Loucy (cell line): ENCODE measurements at regions not wholly inside any gene's neighbourhood (a gene's known extent, or its start where the extent isn't known, plus 50 kb on each side); places are given as distances from the start of the nearest gene placed in this dataset.

Experiments used
- H2AFZ ChIP-seq: fragments of 200-600 bp; sonication (generic); 2 replicates; pipeline ENCODE4 v1.6.0; 2016; ENCODE audit warnings: antibody characterized with exemption, mild to moderate bottlenecking, low read length, moderate library complexity
- H3F3A ChIP-seq: fragments of 200-600 bp; 2 replicates; pipeline ENCODE4 v1.6.0; 2016; ENCODE audit warnings: antibody characterized with exemption, low read depth, mild to moderate bottlenecking
- H3K27me3 ChIP-seq: fragments of 200-600 bp; sonication (generic); 2 replicates; pipeline ENCODE4 v1.6.1; 2014; ENCODE audit warnings: low read length, mild to moderate bottlenecking; ENCODE audit not compliant: insufficient read depth, poor library complexity, severe bottlenecking
- H3K36me3 ChIP-seq: fragments of 200-600 bp; sonication (generic); 2 replicates; pipeline ENCODE4 v1.6.1; 2016; ENCODE audit warnings: low read length; ENCODE audit not compliant: insufficient read depth
- H3K4me1 ChIP-seq: fragments of 200-600 bp; sonication (generic); 2 replicates; pipeline ENCODE4 v1.5.1; 2014; ENCODE audit warnings: low read length, mild to moderate bottlenecking; ENCODE audit not compliant: insufficient read depth, poor library complexity, severe bottlenecking
- H3K4me2 ChIP-seq: fragments of 200-600 bp; sonication (generic); 2 replicates; pipeline ENCODE4 v1.6.0; 2014; ENCODE audit warnings: antibody characterized with exemption, low read length, low read depth, mild to moderate bottlenecking; ENCODE audit not compliant: poor library complexity, severe bottlenecking
- H3K4me3 ChIP-seq: fragments of 200-600 bp; sonication (generic); 2 replicates; pipeline ENCODE4 v1.5.1; 2014; ENCODE audit warnings: low read length, mild to moderate bottlenecking, mixed read lengths; ENCODE audit not compliant: poor library complexity, severe bottlenecking
- H3K79me2 ChIP-seq: fragments of 200-600 bp; sonication (generic); 2 replicates; pipeline ENCODE4 v1.6.1; 2014; ENCODE audit warnings: low read length; ENCODE audit not compliant: insufficient read depth
- H3K9ac ChIP-seq: fragments of 200-600 bp; sonication (generic); 2 replicates; pipeline ENCODE4 v1.6.0; 2014; ENCODE audit warnings: mild to moderate bottlenecking, low read depth, low read length, moderate library complexity; ENCODE audit not compliant: poor library complexity, severe bottlenecking
- H3K9me2 ChIP-seq: fragments of 200-600 bp; sonication (generic); replicated peaks from 2 replicates; pipeline ENCODE4 v1.6.1; 2016; ENCODE audit warnings: low read depth, low read length, mixed read lengths
- H3K9me3 ChIP-seq: fragments of 200-600 bp; sonication (generic); 2 replicates; pipeline ENCODE4 v1.6.1; 2014; ENCODE audit warnings: mild to moderate bottlenecking, antibody characterized with exemption, low read length, low read depth; ENCODE audit not compliant: insufficient read depth
- H4K20me1 ChIP-seq: fragments of 200-600 bp; sonication (generic); 2 replicates; pipeline ENCODE4 v1.6.0; 2014; ENCODE audit warnings: antibody characterized with exemption, low read length, mild to moderate bottlenecking; ENCODE audit not compliant: insufficient read depth, poor library complexity, severe bottlenecking
- EZH2phosphoT487 ChIP-seq: fragments of 200-600 bp; IDR thresholded peaks from 2 replicates; pipeline ENCODE4 v1.6.1; 2018; ENCODE audit warnings: antibody characterized with exemption, mild to moderate bottlenecking, moderate library complexity, borderline replicate concordance
- TF ChIP-seq, protein P1 (sequence below): fragments of 200-600 bp; sonication (generic); conservative IDR thresholded peaks from 2 replicates; pipeline ENCODE4 v1.5.1; 2014; ENCODE audit warnings: mild to moderate bottlenecking, antibody characterized with exemption, low read length

- no peaks in the 10 kb centered on the region for H3K27me3 ChIP-seq
- no peaks in the 10 kb centered on the region for H3F3A ChIP-seq
- no peaks in the 10 kb centered on the region for H4K20me1 ChIP-seq
- no peak overlapping the region for H3K4me3 ChIP-seq
- TF ChIP-seq, protein P1, sequence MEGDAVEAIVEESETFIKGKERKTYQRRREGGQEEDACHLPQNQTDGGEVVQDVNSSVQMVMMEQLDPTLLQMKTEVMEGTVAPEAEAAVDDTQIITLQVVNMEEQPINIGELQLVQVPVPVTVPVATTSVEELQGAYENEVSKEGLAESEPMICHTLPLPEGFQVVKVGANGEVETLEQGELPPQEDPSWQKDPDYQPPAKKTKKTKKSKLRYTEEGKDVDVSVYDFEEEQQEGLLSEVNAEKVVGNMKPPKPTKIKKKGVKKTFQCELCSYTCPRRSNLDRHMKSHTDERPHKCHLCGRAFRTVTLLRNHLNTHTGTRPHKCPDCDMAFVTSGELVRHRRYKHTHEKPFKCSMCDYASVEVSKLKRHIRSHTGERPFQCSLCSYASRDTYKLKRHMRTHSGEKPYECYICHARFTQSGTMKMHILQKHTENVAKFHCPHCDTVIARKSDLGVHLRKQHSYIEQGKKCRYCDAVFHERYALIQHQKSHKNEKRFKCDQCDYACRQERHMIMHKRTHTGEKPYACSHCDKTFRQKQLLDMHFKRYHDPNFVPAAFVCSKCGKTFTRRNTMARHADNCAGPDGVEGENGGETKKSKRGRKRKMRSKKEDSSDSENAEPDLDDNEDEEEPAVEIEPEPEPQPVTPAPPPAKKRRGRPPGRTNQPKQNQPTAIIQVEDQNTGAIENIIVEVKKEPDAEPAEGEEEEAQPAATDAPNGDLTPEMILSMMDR = no peak
- TF ChIP-seq EZH2phosphoT487 = no peak
- no peak overlapping the region for H2AFZ ChIP-seq
- H3K36me3 ChIP-seq = no peaks in the 10 kb centered on the region
- H3K79me2 ChIP-seq = no peaks in the 10 kb centered on the region
- H3K4me2 ChIP-seq = no peak overlapping the region
- no peaks in the 10 kb centered on the region for H3K9me2 ChIP-seq
- no peak overlapping the region for H3K9ac ChIP-seq
- no peaks in the 10 kb centered on the region for H3K4me1 ChIP-seq
- no peaks in the 10 kb centered on the region for H3K9me3 ChIP-seq
Measured at GRCh38 chr4:72791054-72791453, 222.0 kb upstream of the ADAMTS3 start.

- Histone ChIP-seq H3K79me2 (no peaks in the 10 kb centered on the region), H3K9ac (no peak overlapping the region), H3F3A (no peaks in the 10 kb centered on the region), H3K4me3 (no peak overlapping the region), H3K27me3 (no peaks in the 10 kb centered on the region), H3K36me3 (no peaks in the 10 kb centered on the region), H3K4me2 (no peak overlapping the region), H3K9me3 (no peaks in the 10 kb centered on the region), H4K20me1 (no peaks in the 10 kb centered on the region), H3K9me2 (no peaks in the 10 kb centered on the region), H3K4me1 (no peaks in the 10 kb centered on the region), H2AFZ (no peak overlapping the region)
- TF ChIP-seq, protein P1 = no peak
- no peak for TF ChIP-seq EZH2phosphoT487
Measured at GRCh38 chr4:72786401-72786990, 217.5 kb upstream of the ADAMTS3 start.

DNA sequence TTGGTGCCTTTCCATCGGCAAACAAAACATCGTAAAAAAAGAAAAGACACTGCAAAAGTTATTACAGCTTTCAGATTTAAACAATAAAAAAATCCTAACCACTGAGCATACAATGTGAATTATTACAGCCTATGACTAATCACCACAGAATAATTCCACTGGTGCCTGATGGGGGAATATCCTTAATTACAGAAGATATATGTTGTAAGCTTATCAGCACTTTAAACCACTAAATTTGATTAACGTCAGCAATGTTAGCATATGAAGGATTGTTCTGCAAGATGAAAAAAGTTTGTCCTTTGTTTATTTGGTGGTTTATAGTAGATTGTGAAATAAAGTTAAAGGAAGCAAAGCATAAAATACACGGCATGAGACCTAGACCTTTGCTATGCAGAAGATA lies 210.2 kb upstream of the ADAMTS3 start:
- no peak overlapping the region for H3K4me3 ChIP-seq
- H3K9ac ChIP-seq = no peak overlapping the region
- no peak overlapping the region for H3K4me2 ChIP-seq
- no peak for TF ChIP-seq EZH2phosphoT487
- TF ChIP-seq, protein P1 = no peak
- H2AFZ ChIP-seq = no peak overlapping the region
- no peaks in the 10 kb centered on the region for H3K9me3 ChIP-seq
- H3K79me2 ChIP-seq = no peaks in the 10 kb centered on the region
- no peaks in the 10 kb centered on the region for H3K27me3 ChIP-seq
- H3K4me1 ChIP-seq = no peaks in the 10 kb centered on the region
- no peaks in the 10 kb centered on the region for H3K9me2 ChIP-seq
- H3F3A ChIP-seq = no peaks in the 10 kb centered on the region
- H3K36me3 ChIP-seq = no peaks in the 10 kb centered on the region
- no peaks in the 10 kb centered on the region for H4K20me1 ChIP-seq
